Neural cell (in vitro differentiated cells): ENCODE measurements at regions not wholly inside any gene's neighbourhood (a gene's known extent, or its start where the extent isn't known, plus 50 kb on each side); places are given as distances from the start of the nearest gene placed in this dataset.

ENCODE experiments used
- EP300 ChIP-seq: fragments of 450-650 bp; conservative IDR thresholded peaks from 2 replicates; pipeline ENCODE4 v1.6.1; 2014; ENCODE audit warnings: antibody characterized with exemption, mild to moderate bottlenecking, moderate library complexity; ENCODE audit not compliant: poor library complexity, severe bottlenecking
- EZH2 ChIP-seq: fragments of 200-600, 300-800 bp; shearing (Covaris generic), sonication (generic); IDR thresholded peaks from 2 replicates; pipeline ENCODE4 v1.6.1; 2014; ENCODE audit warnings: antibody characterized with exemption, low read length, borderline replicate concordance, mild to moderate bottlenecking; ENCODE audit not compliant: insufficient read depth, poor library complexity, severe bottlenecking
- MXI1 ChIP-seq: fragments of 450-650 bp; conservative IDR thresholded peaks from 2 replicates; pipeline ENCODE4 v1.6.1; 2014; ENCODE audit warnings: antibody characterized with exemption, mild to moderate bottlenecking; ENCODE audit not compliant: poor library complexity, severe bottlenecking
- POLR2AphosphoS5 ChIP-seq: IDR thresholded peaks from 2 replicates; pipeline ENCODE4 v1.6.1; 2012
- RAD21 ChIP-seq: fragments of 450-650 bp; conservative IDR thresholded peaks from 2 replicates; pipeline ENCODE4 v1.6.1; 2014; ENCODE audit warnings: antibody characterized with exemption, mild to moderate bottlenecking, moderate library complexity
- TAF1 ChIP-seq: IDR thresholded peaks from 2 replicates; pipeline ENCODE4 v1.6.1; 2012; ENCODE audit warnings: low read depth
- TF ChIP-seq, protein P1 (sequence below): IDR thresholded peaks from 2 replicates; pipeline ENCODE4 v1.6.1; 2012; ENCODE audit warnings: borderline replicate concordance
- TF ChIP-seq, protein P2 (sequence below): fragments of 450-650 bp; IDR thresholded peaks from 2 replicates; pipeline ENCODE4 v1.5.1; 2014; ENCODE audit warnings: antibody characterized with exemption, mild to moderate bottlenecking, moderate library complexity; ENCODE audit not compliant: poor library complexity, severe bottlenecking

DNA sequence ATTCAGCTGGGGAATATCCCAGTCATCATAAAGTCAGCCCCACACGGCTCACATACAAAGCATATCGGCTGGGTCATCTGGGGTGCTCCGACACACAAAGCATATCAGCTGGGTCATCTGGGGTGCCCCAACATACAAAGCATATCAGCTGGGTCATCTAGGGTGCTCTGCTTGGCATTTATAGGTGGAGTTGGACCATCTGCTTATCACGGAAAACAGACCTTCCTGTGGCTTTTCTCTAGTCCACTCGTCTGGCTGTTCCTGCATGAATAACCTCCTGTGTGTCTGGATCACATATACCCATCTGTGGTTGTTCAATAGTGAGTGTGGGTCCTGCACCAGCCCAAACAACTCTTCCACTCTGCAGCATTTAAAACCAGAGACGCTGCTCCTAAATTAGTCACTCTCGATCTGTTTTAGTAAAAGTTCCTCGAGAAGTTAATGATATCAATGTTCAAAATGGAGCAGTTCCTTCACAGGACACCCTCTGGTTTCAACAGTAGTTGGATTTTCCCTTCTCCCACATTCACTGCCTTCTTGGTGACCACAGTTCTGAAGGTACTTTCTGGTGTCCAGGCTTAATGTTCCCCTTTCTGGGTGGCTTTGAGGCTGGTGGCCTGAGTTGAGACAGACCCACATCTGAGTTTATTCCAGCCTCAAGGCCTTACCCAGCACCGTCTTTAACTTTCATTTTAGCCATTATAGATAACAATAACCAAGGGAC, 70.0 kb upstream of the FRG1 start:
- TF ChIP-seq, protein P1, sequence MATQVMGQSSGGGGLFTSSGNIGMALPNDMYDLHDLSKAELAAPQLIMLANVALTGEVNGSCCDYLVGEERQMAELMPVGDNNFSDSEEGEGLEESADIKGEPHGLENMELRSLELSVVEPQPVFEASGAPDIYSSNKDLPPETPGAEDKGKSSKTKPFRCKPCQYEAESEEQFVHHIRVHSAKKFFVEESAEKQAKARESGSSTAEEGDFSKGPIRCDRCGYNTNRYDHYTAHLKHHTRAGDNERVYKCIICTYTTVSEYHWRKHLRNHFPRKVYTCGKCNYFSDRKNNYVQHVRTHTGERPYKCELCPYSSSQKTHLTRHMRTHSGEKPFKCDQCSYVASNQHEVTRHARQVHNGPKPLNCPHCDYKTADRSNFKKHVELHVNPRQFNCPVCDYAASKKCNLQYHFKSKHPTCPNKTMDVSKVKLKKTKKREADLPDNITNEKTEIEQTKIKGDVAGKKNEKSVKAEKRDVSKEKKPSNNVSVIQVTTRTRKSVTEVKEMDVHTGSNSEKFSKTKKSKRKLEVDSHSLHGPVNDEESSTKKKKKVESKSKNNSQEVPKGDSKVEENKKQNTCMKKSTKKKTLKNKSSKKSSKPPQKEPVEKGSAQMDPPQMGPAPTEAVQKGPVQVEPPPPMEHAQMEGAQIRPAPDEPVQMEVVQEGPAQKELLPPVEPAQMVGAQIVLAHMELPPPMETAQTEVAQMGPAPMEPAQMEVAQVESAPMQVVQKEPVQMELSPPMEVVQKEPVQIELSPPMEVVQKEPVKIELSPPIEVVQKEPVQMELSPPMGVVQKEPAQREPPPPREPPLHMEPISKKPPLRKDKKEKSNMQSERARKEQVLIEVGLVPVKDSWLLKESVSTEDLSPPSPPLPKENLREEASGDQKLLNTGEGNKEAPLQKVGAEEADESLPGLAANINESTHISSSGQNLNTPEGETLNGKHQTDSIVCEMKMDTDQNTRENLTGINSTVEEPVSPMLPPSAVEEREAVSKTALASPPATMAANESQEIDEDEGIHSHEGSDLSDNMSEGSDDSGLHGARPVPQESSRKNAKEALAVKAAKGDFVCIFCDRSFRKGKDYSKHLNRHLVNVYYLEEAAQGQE: no peak
- TF ChIP-seq POLR2AphosphoS5 (no peak), EP300 (no peak), EZH2 (no peak), TAF1 (no peak), RAD21 (no peak), MXI1 (no peak)
- TF ChIP-seq, protein P2, sequence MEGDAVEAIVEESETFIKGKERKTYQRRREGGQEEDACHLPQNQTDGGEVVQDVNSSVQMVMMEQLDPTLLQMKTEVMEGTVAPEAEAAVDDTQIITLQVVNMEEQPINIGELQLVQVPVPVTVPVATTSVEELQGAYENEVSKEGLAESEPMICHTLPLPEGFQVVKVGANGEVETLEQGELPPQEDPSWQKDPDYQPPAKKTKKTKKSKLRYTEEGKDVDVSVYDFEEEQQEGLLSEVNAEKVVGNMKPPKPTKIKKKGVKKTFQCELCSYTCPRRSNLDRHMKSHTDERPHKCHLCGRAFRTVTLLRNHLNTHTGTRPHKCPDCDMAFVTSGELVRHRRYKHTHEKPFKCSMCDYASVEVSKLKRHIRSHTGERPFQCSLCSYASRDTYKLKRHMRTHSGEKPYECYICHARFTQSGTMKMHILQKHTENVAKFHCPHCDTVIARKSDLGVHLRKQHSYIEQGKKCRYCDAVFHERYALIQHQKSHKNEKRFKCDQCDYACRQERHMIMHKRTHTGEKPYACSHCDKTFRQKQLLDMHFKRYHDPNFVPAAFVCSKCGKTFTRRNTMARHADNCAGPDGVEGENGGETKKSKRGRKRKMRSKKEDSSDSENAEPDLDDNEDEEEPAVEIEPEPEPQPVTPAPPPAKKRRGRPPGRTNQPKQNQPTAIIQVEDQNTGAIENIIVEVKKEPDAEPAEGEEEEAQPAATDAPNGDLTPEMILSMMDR: no peak
